Calu3 (cell line): ENCODE measurements at regions not wholly inside any gene's neighbourhood (a gene's known extent, or its start where the extent isn't known, plus 50 kb on each side); places are given as distances from the start of the nearest gene placed in this dataset.

Experiments used
- BruUV-seq: library from RNA; stranded (reverse); fragments of 400-500 nt; replicated peaks from 2 replicates; lab custom pipeline; 2021; lab: Mats Ljungman, UMichigan
- CTCF ChIA-PET: fragments of 300-600 bp; sonication (Branson Sonifier 250); formaldehyde crosslinking; loops from one replicate; lab custom pipeline; 2022; ENCODE audit warnings: antibody characterized with exemption; lab: Charles Lee
- DNase-seq: peaks from one replicate; pipeline ENCODE4 v3.0.0; 2022
- H3K27ac Mint-ChIP-seq: one replicate; pipeline ENCODE4 v1.8.0; 2022; ENCODE audit warnings: mixed read lengths; ENCODE audit not compliant: unreplicated experiment
- H3K27me3 Mint-ChIP-seq: one replicate; pipeline ENCODE4 v1.8.0; 2022; ENCODE audit warnings: mixed read lengths; ENCODE audit not compliant: unreplicated experiment
- H3K36me3 Mint-ChIP-seq: one replicate; pipeline ENCODE4 v1.8.0; 2022; ENCODE audit warnings: mild to moderate bottlenecking, moderate library complexity, mixed read lengths; ENCODE audit not compliant: insufficient read depth, unreplicated experiment
- H3K4me1 Mint-ChIP-seq: one replicate; pipeline ENCODE4 v1.8.0; 2022; ENCODE audit warnings: mild to moderate bottlenecking, low read depth, mixed read lengths; ENCODE audit not compliant: unreplicated experiment
- H3K4me3 Mint-ChIP-seq: one replicate; pipeline ENCODE4 v1.8.0; 2022; ENCODE audit warnings: mild to moderate bottlenecking, low read depth, moderate library complexity, mixed read lengths; ENCODE audit not compliant: unreplicated experiment
- H3K9me3 Mint-ChIP-seq: one replicate; pipeline ENCODE4 v1.8.0; 2022; ENCODE audit warnings: low read depth, mixed read lengths; ENCODE audit not compliant: unreplicated experiment
- CTCF ChIP-seq: fragments of 200-600 bp; IDR thresholded peaks from one replicate; pipeline ENCODE4 v1.8.0; 2022; ENCODE audit warnings: antibody characterized with exemption; ENCODE audit not compliant: unreplicated experiment
- intact Hi-C: fragments of 100-400 bp; cut with micrococcal nuclease; formaldehyde crosslinking; loops from one replicate; pipeline ENCODE4 v1.10.0; 2022; ENCODE audit not compliant: unreplicated experiment

GRCh38 chr4:66920514-66920913, 624.8 kb downstream of the CENPC start:
- DNase-seq: no peak
- BruUV-seq: no TSS peak
- Mint-ChIP-seq H3K36me3 (no peaks in the 10 kb centered on the region), H3K27ac (no peak overlapping the region), H3K4me1 (no peaks in the 10 kb centered on the region), H3K4me3 (no peak overlapping the region), H3K9me3 (peaks cover 2% of the 10 kb centered on the region), H3K27me3 (no peaks in the 10 kb centered on the region)
- CTCF ChIA-PET: no interaction called here
- intact Hi-C loops: no loop called here
- no peak for TF ChIP-seq CTCF

DNA sequence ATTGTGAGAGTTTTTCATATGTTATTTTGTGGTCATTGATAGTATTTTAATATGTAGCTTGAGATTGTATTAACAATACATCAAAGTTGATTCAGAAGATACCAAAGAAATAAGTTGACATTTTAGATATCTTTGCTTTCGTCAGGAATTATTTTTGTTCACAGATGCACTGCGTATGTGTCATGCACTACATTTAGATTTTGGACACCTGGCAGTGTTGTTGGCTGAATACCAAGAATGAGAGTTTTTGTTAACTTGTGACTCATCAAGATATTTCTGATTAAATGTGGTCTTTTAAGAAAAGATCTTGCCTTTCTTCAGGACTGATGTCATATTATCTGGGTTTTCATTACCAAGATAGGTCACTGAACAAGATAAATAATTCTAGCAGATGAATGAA, 633.4 kb downstream of the CENPC start:
- no peak overlapping the region for H3K27ac Mint-ChIP-seq
- TF ChIP-seq CTCF: no peak
- no peaks in the 10 kb centered on the region for H3K4me1 Mint-ChIP-seq
- BruUV-seq: no TSS peak
- CTCF ChIA-PET: no interaction called here
- H3K27me3 Mint-ChIP-seq: no peaks in the 10 kb centered on the region
- H3K9me3 Mint-ChIP-seq: no peaks in the 10 kb centered on the region
- no peak for DNase-seq
- no peak overlapping the region for H3K4me3 Mint-ChIP-seq
- intact Hi-C loops: no loop called here
- no peaks in the 10 kb centered on the region for H3K36me3 Mint-ChIP-seq

DNA sequence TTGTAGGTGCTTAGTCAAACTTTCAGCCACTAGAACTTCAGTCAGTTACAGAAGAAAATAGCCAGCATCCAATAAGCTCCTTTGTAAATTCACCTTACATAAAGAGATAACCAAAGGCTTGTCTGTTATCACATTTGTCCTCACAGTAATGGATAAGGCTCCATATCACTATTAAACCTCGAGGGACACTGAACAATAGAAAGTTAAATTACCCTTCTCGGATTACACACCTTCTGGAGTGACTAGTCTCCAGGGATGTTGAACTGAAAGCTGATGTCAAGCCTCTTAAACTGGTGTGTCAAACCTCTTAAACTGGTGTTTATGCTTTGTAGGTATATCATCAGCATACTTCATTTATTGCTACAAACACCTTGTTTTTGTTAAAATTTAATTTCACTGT, 639.0 kb downstream of the CENPC start:
- CTCF ChIA-PET: no interaction called here

DNA sequence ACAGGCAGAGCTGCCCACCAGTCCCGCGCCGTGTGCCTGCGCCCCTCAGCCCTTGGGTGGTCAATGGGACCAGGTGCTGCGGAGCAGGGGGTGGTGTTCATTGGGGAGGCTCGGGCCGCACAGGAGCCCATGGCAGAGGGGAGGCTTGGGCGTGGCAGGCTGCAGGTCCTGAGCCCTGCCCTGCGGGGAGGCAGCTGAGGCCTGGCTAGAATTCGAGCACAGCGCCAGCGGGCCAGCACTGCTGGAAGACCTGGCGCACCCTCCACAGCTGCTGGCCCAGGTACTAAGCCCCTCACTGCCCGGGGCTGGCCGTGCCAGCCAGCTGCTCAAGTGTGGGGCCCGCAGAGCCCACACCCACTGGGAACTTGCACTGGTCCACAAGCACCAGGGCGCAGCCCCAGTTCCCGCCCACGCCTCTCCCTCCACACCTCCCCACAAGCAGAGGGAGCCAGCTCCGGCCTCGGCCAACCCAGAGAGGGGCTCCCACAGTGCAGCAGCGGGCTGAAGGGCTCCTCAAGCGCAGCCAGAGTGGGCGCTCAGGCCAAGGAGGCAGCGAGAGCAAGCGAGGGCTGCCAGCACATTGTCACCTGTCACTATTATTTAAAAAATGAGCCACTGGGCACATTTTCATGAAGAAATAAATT, 645.8 kb downstream of the CENPC start:
- no peak for TF ChIP-seq CTCF
- CTCF ChIA-PET: no interaction called here
- no peak for DNase-seq
- Mint-ChIP-seq H3K36me3 (no peaks in the 10 kb centered on the region), H3K27ac (no peak overlapping the region), H3K9me3 (no peaks in the 10 kb centered on the region), H3K4me3 (no peak overlapping the region), H3K27me3 (no peaks in the 10 kb centered on the region), H3K4me1 (no peaks in the 10 kb centered on the region)
- BruUV-seq: no TSS peak
- intact Hi-C loops: no loop called here

More for the DNA sequence above, 639.0 kb downstream of the CENPC start:
- no peaks in the 10 kb centered on the region for H3K36me3 Mint-ChIP-seq
- intact Hi-C loops: no loop called here
- H3K27ac Mint-ChIP-seq: no peak overlapping the region
- no peak for DNase-seq
- no peaks in the 10 kb centered on the region for H3K9me3 Mint-ChIP-seq
- no peaks in the 10 kb centered on the region for H3K4me1 Mint-ChIP-seq
- no peaks in the 10 kb centered on the region for H3K27me3 Mint-ChIP-seq
- BruUV-seq: no TSS peak
- H3K4me3 Mint-ChIP-seq: no peak overlapping the region
- TF ChIP-seq CTCF: no peak
